MCF 10A (cell line): ENCODE measurements at regions not wholly inside any gene's neighbourhood (a gene's known extent, or its start where the extent isn't known, plus 50 kb on each side); places are given as distances from the start of the nearest gene placed in this dataset.

Experiments used
- BruUV-seq: library from RNA; stranded (reverse); fragments of 400-500 nt; replicated peaks from 2 replicates; lab custom pipeline; 2021; lab: Mats Ljungman, UMichigan
- CTCF ChIA-PET: fragments of 300-600 bp; sonication (Branson Sonifier 250); formaldehyde crosslinking; extraction: SDS; loops from one replicate; lab custom pipeline; 2021; ENCODE audit warnings: antibody characterized with exemption, inconsistent platforms; lab: Yijun Ruan, JAX
- POLR2A ChIA-PET: fragments of 300-600, 350-650 bp; sonication (Branson Sonifier 250); formaldehyde crosslinking; extraction: SDS; loops from one replicate; lab custom pipeline; 2020; ENCODE audit warnings: antibody characterized with exemption, inconsistent platforms; lab: Yijun Ruan, JAX
- DNase-seq: peaks from one replicate; pipeline ENCODE4 v3.0.0-alpha.2; 2018; ENCODE audit not compliant: unreplicated experiment
- H3K27ac Mint-ChIP-seq: one replicate; pipeline ENCODE4 v1.8.0; 2022; ENCODE audit warnings: mild to moderate bottlenecking, low read depth, mixed read lengths; ENCODE audit not compliant: unreplicated experiment
- H3K27me3 Mint-ChIP-seq: one replicate; pipeline ENCODE4 v1.8.0; 2022; ENCODE audit warnings: mixed read lengths; ENCODE audit not compliant: insufficient read depth, unreplicated experiment
- H3K36me3 Mint-ChIP-seq: one replicate; pipeline ENCODE4 v1.8.0; 2022; ENCODE audit warnings: mild to moderate bottlenecking, moderate library complexity, mixed read lengths; ENCODE audit not compliant: insufficient read depth, unreplicated experiment
- H3K4me1 Mint-ChIP-seq: one replicate; pipeline ENCODE4 v1.8.0; 2022; ENCODE audit warnings: mixed read lengths; ENCODE audit not compliant: insufficient read depth, unreplicated experiment
- H3K4me3 Mint-ChIP-seq: one replicate; pipeline ENCODE4 v1.8.0; 2022; ENCODE audit warnings: mild to moderate bottlenecking, moderate library complexity, mixed read lengths; ENCODE audit not compliant: unreplicated experiment
- H3K9me3 Mint-ChIP-seq: one replicate; pipeline ENCODE4 v1.8.0; 2022; ENCODE audit warnings: mixed read lengths; ENCODE audit not compliant: unreplicated experiment
- intact Hi-C: fragments of 100-400 bp; cut with micrococcal nuclease; formaldehyde crosslinking; loops from 2 replicates; pipeline ENCODE4 v1.14.1; 2022
- TF ChIP-seq, protein P1 (sequence below): fragments of 200-600 bp; IDR thresholded peaks from one replicate; pipeline ENCODE4 v1.8.0; 2022; ENCODE audit warnings: antibody characterized with exemption, mild to moderate bottlenecking; ENCODE audit not compliant: unreplicated experiment

DNA sequence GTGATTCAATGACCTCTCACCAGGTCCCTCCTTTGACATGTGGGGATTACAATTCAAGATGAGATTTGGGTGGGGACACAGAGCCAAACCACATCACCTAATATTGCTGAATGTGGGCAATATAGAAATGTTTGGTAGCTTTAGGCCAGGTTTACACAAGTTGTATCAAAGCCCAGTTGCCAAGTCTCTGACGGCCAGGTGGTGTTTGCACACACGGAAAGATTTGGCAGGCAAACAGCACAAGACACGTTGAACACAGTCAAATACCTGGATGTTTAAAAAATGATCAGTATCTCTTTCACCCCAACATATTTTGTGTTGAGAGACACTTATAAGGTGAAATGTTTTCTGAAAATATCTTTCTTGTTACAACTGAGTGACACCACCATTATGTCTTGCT, 294.4 kb upstream of the MKI67 start:
- intact Hi-C loops = no loop called here
- H3K36me3 Mint-ChIP-seq = no peaks in the 10 kb centered on the region
- ChIA-PET POLR2A (no interaction called here), CTCF (no interaction called here)
- peaks cover 33% of the 10 kb centered on the region for H3K27me3 Mint-ChIP-seq
- DNase-seq = no peak
- no peak overlapping the region for H3K27ac Mint-ChIP-seq
- no TSS peak for BruUV-seq
- TF ChIP-seq, protein P1, sequence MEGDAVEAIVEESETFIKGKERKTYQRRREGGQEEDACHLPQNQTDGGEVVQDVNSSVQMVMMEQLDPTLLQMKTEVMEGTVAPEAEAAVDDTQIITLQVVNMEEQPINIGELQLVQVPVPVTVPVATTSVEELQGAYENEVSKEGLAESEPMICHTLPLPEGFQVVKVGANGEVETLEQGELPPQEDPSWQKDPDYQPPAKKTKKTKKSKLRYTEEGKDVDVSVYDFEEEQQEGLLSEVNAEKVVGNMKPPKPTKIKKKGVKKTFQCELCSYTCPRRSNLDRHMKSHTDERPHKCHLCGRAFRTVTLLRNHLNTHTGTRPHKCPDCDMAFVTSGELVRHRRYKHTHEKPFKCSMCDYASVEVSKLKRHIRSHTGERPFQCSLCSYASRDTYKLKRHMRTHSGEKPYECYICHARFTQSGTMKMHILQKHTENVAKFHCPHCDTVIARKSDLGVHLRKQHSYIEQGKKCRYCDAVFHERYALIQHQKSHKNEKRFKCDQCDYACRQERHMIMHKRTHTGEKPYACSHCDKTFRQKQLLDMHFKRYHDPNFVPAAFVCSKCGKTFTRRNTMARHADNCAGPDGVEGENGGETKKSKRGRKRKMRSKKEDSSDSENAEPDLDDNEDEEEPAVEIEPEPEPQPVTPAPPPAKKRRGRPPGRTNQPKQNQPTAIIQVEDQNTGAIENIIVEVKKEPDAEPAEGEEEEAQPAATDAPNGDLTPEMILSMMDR = no peak
- peaks cover 9% of the 10 kb centered on the region for H3K9me3 Mint-ChIP-seq
- no peaks in the 10 kb centered on the region for H3K4me1 Mint-ChIP-seq
- no peak overlapping the region for H3K4me3 Mint-ChIP-seq

DNA sequence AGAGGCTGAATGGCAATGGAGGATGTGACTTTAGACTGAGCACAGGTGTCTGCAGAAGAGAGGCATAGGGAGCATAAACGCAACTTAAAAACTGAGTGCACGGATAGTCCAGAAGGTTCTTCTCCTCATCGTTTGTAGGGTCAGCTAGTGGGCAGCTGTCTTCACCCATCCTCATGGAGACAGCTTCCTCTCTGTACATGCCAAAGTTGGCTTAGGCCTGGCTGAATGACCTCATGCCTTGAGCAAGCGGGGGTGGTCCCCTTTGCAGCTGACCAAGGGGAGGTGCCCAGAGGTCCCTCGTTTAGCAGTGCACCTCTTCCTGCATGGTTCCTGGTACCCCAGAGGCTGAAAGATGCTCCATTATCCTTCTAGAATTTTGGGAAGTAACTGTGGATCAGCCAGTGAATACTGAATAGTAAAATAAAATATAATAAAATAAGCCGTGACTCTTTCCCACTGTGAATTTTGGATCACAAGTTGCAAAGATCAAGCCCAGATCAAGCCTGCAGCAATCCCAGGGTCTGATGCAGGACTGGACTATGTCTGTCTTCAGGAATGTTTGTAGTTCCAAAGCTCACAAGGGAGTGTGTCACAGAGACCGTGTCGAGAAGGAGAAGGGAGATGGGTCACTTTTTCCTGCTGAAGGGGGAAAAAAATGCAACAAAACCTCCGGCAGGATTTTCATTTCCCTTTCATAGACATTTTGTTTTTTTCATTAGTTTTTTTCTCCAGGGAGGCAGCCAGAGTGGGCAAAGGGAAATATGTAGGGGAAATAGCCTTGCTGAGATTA, 295.3 kb upstream of the MKI67 start:
- no peaks in the 10 kb centered on the region for H3K4me1 Mint-ChIP-seq
- H3K36me3 Mint-ChIP-seq = no peaks in the 10 kb centered on the region
- H3K4me3 Mint-ChIP-seq = no peak overlapping the region
- TF ChIP-seq, protein P1 = no peak
- intact Hi-C loops = no loop called here
- CTCF ChIA-PET = interaction anchor here (0.6 kb wide), 1 partner anchor 743 kb away, joined by 3 read pairs; no protein-coding TSS in a partner anchor
- H3K9me3 Mint-ChIP-seq = peaks cover 10% of the 10 kb centered on the region
- DNase-seq = no peak
- POLR2A ChIA-PET = interaction anchor here (0.7 kb wide), 1 partner anchor 13 kb away, joined by 3 read pairs; no protein-coding TSS in a partner anchor
- H3K27ac Mint-ChIP-seq = no peak overlapping the region
- H3K27me3 Mint-ChIP-seq = peaks cover 34% of the 10 kb centered on the region
- no TSS peak for BruUV-seq

DNA sequence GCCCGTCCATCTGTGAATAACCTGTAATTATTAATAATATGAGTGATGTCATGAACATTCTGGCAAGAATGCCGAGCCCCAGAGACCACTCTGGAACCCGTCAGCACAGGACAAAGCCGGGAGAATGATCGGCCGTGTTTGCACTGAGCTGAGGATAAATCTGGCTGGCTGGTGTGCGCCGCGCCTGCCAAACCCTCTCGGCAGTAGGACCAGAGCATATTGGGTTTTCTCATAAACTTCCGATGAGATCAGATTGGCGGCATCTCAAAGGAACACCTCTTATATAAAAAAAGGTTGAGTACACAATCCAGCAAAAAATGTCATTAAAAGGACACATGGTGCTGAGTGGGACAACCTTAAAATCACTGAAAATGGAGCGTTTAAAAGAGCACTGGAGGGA, 296.0 kb upstream of the MKI67 start:
- no TSS peak for BruUV-seq
- H3K36me3 Mint-ChIP-seq = no peaks in the 10 kb centered on the region
- CTCF ChIA-PET = interaction anchor here (0.6 kb wide), 1 partner anchor 15 kb away, joined by 3 read pairs; no protein-coding TSS in a partner anchor

DNA sequence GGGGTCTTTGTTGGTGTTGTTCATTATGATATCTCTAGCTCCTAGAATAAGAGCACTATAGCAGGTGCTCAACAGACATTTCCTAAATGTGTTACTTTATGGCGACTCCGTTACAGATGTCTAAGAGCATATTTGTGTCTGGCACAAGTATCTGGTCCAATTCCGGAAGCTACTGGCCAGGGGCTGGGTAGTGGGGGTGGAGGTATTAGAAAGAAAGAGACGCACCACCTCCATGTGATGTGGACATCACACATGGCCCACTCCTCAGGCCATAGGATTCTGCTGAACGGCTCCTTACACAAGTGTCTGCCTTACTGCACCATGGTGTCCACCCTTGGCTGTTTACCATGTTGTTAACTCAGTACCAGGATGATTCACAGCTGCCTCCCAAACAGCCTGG, 296.8 kb upstream of the MKI67 start:
- H3K27ac Mint-ChIP-seq = no peak overlapping the region
- DNase-seq = no peak
- ChIA-PET CTCF (interaction anchor here (0.6 to 1.0 kb wide), 2 partner anchors 16 to 211 kb away, joined by 3 read pairs; no protein-coding TSS in a partner anchor), POLR2A (no interaction called here)
- peaks cover 21% of the 10 kb centered on the region for H3K9me3 Mint-ChIP-seq
- H3K4me1 Mint-ChIP-seq = no peaks in the 10 kb centered on the region
- no peak overlapping the region for H3K4me3 Mint-ChIP-seq
- peaks cover 34% of the 10 kb centered on the region for H3K27me3 Mint-ChIP-seq
- no TSS peak for BruUV-seq
- H3K36me3 Mint-ChIP-seq = no peaks in the 10 kb centered on the region
- intact Hi-C loops = no loop called here
- TF ChIP-seq, protein P1 = no peak

More for the DNA sequence above, 296.0 kb upstream of the MKI67 start:
- Mint-ChIP-seq H3K4me3 (no peak overlapping the region), H3K27ac (no peak overlapping the region), H3K4me1 (no peaks in the 10 kb centered on the region), H3K27me3 (peaks cover 34% of the 10 kb centered on the region), H3K9me3 (peaks cover 14% of the 10 kb centered on the region)
- POLR2A ChIA-PET = interaction anchor here (0.7 kb wide), 1 partner anchor 14 kb away, joined by 3 read pairs; no protein-coding TSS in a partner anchor
- no peak for DNase-seq
- TF ChIP-seq, protein P1 = no peak
- intact Hi-C loops = no loop called here
